Muscle of leg (tissue), 3 donors: ENCODE measurements at regions not wholly inside any gene's neighbourhood (a gene's known extent, or its start where the extent isn't known, plus 50 kb on each side); places are given as distances from the start of the nearest gene placed in this dataset.

Experiments
- DNase-seq: peaks from one replicate; pipeline ENCODE4 v3.0.0; 2013
- H3K27ac ChIP-seq: one replicate; pipeline ENCODE4 v1.5.1; 2013; ENCODE audit warnings: mild to moderate bottlenecking, low read length, control low read depth
- H3K27me3 ChIP-seq: one replicate; pipeline ENCODE4 v1.6.1; 2013; ENCODE audit warnings: low read length; ENCODE audit not compliant: control insufficient read depth, insufficient read depth
- H3K36me3 ChIP-seq: one replicate; pipeline ENCODE4 v1.6.1; 2013; ENCODE audit warnings: low read length; ENCODE audit not compliant: control insufficient read depth, insufficient read depth
- H3K4me1 ChIP-seq: one replicate; pipeline ENCODE4 v1.6.1; 2013; ENCODE audit warnings: low read length; ENCODE audit not compliant: control insufficient read depth, insufficient read depth
- H3K4me3 ChIP-seq: one replicate; pipeline ENCODE4 v1.5.1; 2013; ENCODE audit warnings: low read length, control low read depth
- H3K9me3 ChIP-seq: replicated peaks from 2 replicates; pipeline ENCODE4 v1.6.1; 2013; ENCODE audit warnings: low read depth, low read length; ENCODE audit not compliant: control insufficient read depth
- WGBS: methylation state at CpG from one replicate; pipeline ENCODE4 v1.1.5; 2013; ENCODE audit warnings: missing lambda C conversion rate; ENCODE audit not compliant: insufficient coverage; 5-methylcytosine and 5-hydroxymethylcytosine counted together

DNA sequence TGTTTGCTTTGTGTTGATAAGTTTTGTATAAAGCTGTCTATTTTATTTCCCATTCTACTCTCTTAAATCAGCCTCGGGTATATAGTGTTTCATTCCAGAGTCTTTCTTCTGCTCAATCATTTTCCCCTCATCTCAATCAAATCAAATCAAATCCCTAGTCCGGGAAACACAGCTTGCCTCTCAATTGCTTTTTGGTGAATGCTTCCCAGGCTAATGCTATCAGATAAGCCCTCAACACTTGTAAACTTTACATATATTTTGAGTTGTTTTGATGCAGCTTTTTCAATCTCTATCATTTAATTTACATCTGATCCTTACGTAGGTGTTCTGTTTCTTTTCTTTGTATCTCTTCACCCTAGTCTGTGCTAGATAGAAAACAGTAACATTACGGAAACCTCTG lies 416.7 kb upstream of the PDE3A start:
- no peak overlapping the region for H3K27ac ChIP-seq
- no peak overlapping the region for H3K4me3 ChIP-seq
- DNase-seq, result no peak
- H3K9me3 ChIP-seq, result no peaks in the 10 kb centered on the region
- no peaks in the 10 kb centered on the region for H3K4me1 ChIP-seq
- H3K36me3 ChIP-seq, result no peaks in the 10 kb centered on the region
- no peaks in the 10 kb centered on the region for H3K27me3 ChIP-seq
- 67% methylated on average over 1 of the region's 4 CpGs for WGBS

- Histone ChIP-seq H3K36me3 (no peaks in the 10 kb centered on the region), H3K27me3 (no peaks in the 10 kb centered on the region), H3K9me3 (no peaks in the 10 kb centered on the region), H3K27ac (no peak overlapping the region), H3K4me3 (no peak overlapping the region), H3K4me1 (no peaks in the 10 kb centered on the region)
- no peak for DNase-seq
- WGBS, result no CpG with 5 or more reads among the region's 1 CpG
These were observed 414.6 kb upstream of the PDE3A start for GRCh38 chr12:19953734-19954133.

GRCh38 chr12:19954163-19954562 lies 414.2 kb upstream of the PDE3A start:
- H3K27me3 ChIP-seq, result no peaks in the 10 kb centered on the region
- no peaks in the 10 kb centered on the region for H3K36me3 ChIP-seq
- 100% methylated on average over 1 of the region's 4 CpGs for WGBS
- H3K9me3 ChIP-seq, result no peaks in the 10 kb centered on the region
- no peak overlapping the region for H3K27ac ChIP-seq
- DNase-seq, result no peak
- no peaks in the 10 kb centered on the region for H3K4me1 ChIP-seq
- H3K4me3 ChIP-seq, result no peak overlapping the region

- no CpG with 5 or more reads among the region's 6 CpGs for WGBS
These were observed 410.8 kb upstream of the PDE3A start for GRCh38 chr12:19957308-19958125.

DNA sequence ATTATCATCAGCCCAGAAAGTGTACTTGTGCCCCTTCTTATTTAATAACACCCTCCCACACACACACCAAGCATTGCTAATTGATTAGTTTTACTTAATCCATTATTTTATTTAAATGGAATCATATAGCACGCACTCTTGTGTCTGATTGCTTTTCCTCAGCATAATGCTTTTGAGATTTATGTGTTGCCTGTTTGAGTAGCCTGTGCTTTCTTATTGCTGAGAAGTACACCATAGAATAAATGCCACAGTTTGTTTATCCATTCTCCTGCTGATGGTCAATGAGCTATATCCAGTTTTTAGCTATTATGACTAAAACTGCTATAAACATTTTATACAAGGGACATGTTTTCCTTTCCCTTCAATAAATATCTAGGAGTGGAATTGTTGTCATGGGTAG lies 409.9 kb upstream of the PDE3A start:
- DNase-seq, result no peak
- Histone ChIP-seq H3K36me3 (no peaks in the 10 kb centered on the region), H3K4me1 (no peaks in the 10 kb centered on the region), H3K27ac (no peak overlapping the region), H3K27me3 (no peaks in the 10 kb centered on the region), H3K4me3 (no peak overlapping the region), H3K9me3 (no peaks in the 10 kb centered on the region)
- no CpG with 5 or more reads among the region's 1 CpG for WGBS

More at GRCh38 chr12:19957308-19958125, 410.8 kb upstream of the PDE3A start:
- no peak for DNase-seq
- Histone ChIP-seq H3K36me3 (no peaks in the 10 kb centered on the region), H3K4me1 (no peaks in the 10 kb centered on the region), H3K27me3 (no peaks in the 10 kb centered on the region), H3K9me3 (no peaks in the 10 kb centered on the region), H3K4me3 (no peak overlapping the region), H3K27ac (no peak overlapping the region)

- H3K36me3 ChIP-seq, result no peaks in the 10 kb centered on the region
- H3K4me1 ChIP-seq, result no peaks in the 10 kb centered on the region
- no peak overlapping the region for H3K27ac ChIP-seq
- no peak overlapping the region for H3K4me3 ChIP-seq
- DNase-seq, result no peak
- WGBS, result no CpG with 5 or more reads among the region's 1 CpG
- no peaks in the 10 kb centered on the region for H3K9me3 ChIP-seq
- no peaks in the 10 kb centered on the region for H3K27me3 ChIP-seq
These were observed 409.0 kb upstream of the PDE3A start for GRCh38 chr12:19959353-19959752.

DNA sequence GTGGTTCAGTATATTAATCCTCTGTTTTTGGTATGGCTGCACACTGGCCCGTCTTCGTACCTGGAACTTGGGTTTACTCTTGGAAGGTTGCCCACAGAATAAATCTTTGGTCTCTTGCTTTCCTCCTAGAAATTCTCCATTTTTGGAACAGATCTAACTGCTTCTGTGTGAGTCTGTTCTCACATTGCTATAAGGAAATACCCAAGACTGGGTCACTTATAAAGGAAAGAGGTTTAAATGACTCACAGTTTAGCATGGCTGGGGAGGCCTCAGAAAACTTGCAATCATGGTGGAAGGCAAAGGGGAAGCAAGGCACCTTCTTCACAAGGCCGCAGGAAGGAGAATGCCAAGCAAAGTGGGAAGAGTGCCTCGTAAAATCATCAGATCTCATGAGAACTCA lies 407.8 kb upstream of the PDE3A start:
- Histone ChIP-seq H3K4me1 (no peaks in the 10 kb centered on the region), H3K36me3 (no peaks in the 10 kb centered on the region), H3K27ac (no peak overlapping the region), H3K9me3 (no peaks in the 10 kb centered on the region), H3K27me3 (no peaks in the 10 kb centered on the region), H3K4me3 (no peak overlapping the region)
- no CpG with 5 or more reads among the region's 4 CpGs for WGBS
- DNase-seq, result no peak

DNA sequence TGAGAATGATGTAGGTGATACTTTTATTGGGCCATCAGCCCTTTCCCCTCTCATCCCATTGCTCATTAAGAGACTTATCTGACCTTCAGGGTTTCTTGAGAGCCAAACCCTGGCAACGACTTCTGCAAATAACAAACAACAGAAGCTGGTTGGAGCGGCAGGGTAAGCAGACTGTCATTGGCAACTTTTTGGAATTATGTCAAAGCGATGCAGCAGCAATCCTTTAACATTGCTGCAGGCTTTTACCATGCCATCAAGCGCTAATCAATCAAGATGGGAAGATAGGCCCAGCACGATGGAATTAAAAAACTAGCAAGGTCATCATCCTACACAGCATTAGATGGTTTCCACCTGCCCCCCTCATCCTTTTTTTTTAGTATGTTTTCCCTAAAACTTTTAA lies 406.1 kb upstream of the PDE3A start:
- no peak overlapping the region for H3K27ac ChIP-seq
- H3K36me3 ChIP-seq, result no peaks in the 10 kb centered on the region
- no peaks in the 10 kb centered on the region for H3K9me3 ChIP-seq
- H3K4me3 ChIP-seq, result no peak overlapping the region
- DNase-seq, result no peak
- H3K27me3 ChIP-seq, result no peaks in the 10 kb centered on the region
- H3K4me1 ChIP-seq, result no peaks in the 10 kb centered on the region
- 90% methylated on average over 3 of the region's 5 CpGs for WGBS

DNA sequence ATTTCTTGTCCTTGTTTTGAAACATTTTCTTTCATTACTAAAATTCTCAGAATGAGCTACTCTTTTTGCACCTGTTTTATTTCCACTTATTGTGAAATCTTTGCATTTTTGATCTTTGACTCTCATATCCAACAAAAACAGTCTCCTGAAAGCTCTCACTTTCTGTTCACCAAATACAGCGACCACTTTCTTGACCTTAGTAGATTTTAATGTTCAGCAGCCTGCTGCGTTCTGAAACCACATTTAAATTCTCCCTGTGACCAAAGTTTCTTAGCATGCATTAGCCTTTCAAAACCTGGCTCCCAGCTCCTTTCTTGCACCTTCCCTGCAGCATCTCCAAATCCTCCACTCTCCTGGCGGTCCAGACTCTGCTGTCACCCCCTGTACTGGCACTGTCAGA lies 404.4 kb upstream of the PDE3A start:
- Histone ChIP-seq H3K4me1 (no peaks in the 10 kb centered on the region), H3K27ac (no peak overlapping the region)
- 66% methylated on average over 3 of the region's 3 CpGs for WGBS

DNA sequence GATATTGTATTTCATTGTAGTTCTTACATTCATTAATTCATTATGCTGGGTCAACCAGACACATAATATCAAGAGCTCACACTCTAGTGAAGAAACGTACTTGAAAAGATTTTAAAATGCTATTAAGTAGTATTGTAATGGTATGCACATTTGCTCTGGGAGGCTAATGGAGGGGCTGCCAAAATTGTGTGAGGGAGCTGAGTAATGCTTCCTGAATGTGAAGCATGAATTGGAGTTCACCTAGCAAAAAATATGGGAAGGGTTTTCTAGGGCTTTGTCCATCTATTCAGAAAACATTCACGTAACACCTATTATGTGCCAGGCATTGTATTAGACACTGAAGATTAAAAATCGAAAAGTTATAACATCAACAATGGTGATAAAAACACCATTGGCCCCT lies 403.8 kb upstream of the PDE3A start:
- Histone ChIP-seq H3K27ac (no peak overlapping the region), H3K4me3 (no peak overlapping the region), H3K9me3 (no peaks in the 10 kb centered on the region), H3K4me1 (no peaks in the 10 kb centered on the region), H3K36me3 (no peaks in the 10 kb centered on the region), H3K27me3 (no peaks in the 10 kb centered on the region)
- no CpG with 5 or more reads among the region's 3 CpGs for WGBS
- DNase-seq, result no peak

More for the DNA sequence above, 404.4 kb upstream of the PDE3A start:
- Histone ChIP-seq H3K36me3 (no peaks in the 10 kb centered on the region), H3K27me3 (no peaks in the 10 kb centered on the region), H3K9me3 (no peaks in the 10 kb centered on the region), H3K4me3 (no peak overlapping the region)
- no peak for DNase-seq
